SU-DHL-6 (cell line): ENCODE measurements at regions not wholly inside any gene's neighbourhood (a gene's known extent, or its start where the extent isn't known, plus 50 kb on each side); places are given as distances from the start of the nearest gene placed in this dataset.
"Not testable (repeated sequence)": the region's sequence is repeated elsewhere in the genome, so short reads cannot be mapped to it uniquely, and the experiment has no call there.

Experiments used
- H2AFZ ChIP-seq: fragments of 200-600 bp; sonication (generic); 2 replicates; pipeline ENCODE4 v1.6.1; 2014; ENCODE audit warnings: low read depth, mild to moderate bottlenecking, moderate library complexity, mixed read lengths, antibody characterized with exemption, low read length; ENCODE audit not compliant: severe bottlenecking
- H3F3A ChIP-seq: fragments of 200-600 bp; shearing (Covaris generic); 2 replicates; pipeline ENCODE4 v1.6.0; 2016; ENCODE audit warnings: antibody characterized with exemption, mild to moderate bottlenecking; ENCODE audit not compliant: insufficient read depth
- H3K27ac ChIP-seq: fragments of 200-600 bp; sonication (generic); 2 replicates; pipeline ENCODE4 v1.5.1; 2016; ENCODE audit warnings: low read depth, mild to moderate bottlenecking, low read length, moderate library complexity, mixed read lengths
- H3K27me3 ChIP-seq: fragments of 200-600 bp; sonication (generic), shearing (Covaris generic); 2 replicates; pipeline ENCODE4 v1.6.0; 2014; ENCODE audit warnings: mild to moderate bottlenecking, low read length
- H3K36me3 ChIP-seq: fragments of 200-600 bp; sonication (generic); 2 replicates; pipeline ENCODE4 v1.6.1; 2014; ENCODE audit warnings: mild to moderate bottlenecking, low read length, mixed read lengths
- H3K4me2 ChIP-seq: fragments of 300-600, 200-600 bp; shearing (Covaris generic), sonication (generic); 2 replicates; pipeline ENCODE4 v1.6.0; 2014; ENCODE audit warnings: low read length, low read depth, mild to moderate bottlenecking; ENCODE audit not compliant: poor library complexity, severe bottlenecking
- H3K4me3 ChIP-seq: fragments of 200-600 bp; sonication (generic); 2 replicates; pipeline ENCODE4 v1.5.1; 2014; ENCODE audit warnings: antibody characterized with exemption, low read length, mild to moderate bottlenecking, mixed read lengths; ENCODE audit not compliant: insufficient read depth, poor library complexity, severe bottlenecking
- H3K79me2 ChIP-seq: fragments of 200-600 bp; sonication (generic); 2 replicates; pipeline ENCODE4 v1.6.1; 2014; ENCODE audit warnings: mild to moderate bottlenecking, low read length, moderate library complexity; ENCODE audit not compliant: insufficient read depth
- H3K9ac ChIP-seq: fragments of 200-600 bp; sonication (generic); 2 replicates; pipeline ENCODE4 v1.7.0; 2014; ENCODE audit warnings: mild to moderate bottlenecking, low read length
- H3K9me2 ChIP-seq: fragments of 200-600 bp; sonication (generic); replicated peaks from 2 replicates; pipeline ENCODE4 v1.6.1; 2014; ENCODE audit warnings: low read length; ENCODE audit not compliant: insufficient read depth
- H3K9me3 ChIP-seq: fragments of 200-600 bp; sonication (generic); 2 replicates; pipeline ENCODE4 v1.6.1; 2014; ENCODE audit warnings: low read length, mixed read lengths; ENCODE audit not compliant: insufficient read depth
- H4K20me1 ChIP-seq: fragments of 200-600 bp; sonication (generic); 2 replicates; pipeline ENCODE4 v1.6.1; 2014; ENCODE audit warnings: low read depth, mild to moderate bottlenecking, antibody characterized with exemption, low read length, moderate library complexity, mixed read lengths
- EZH2phosphoT487 ChIP-seq: fragments of 200-600 bp; sonication (generic), shearing (Covaris generic); conservative IDR thresholded peaks from 2 replicates; pipeline ENCODE4 v1.6.1; 2018; ENCODE audit warnings: mild to moderate bottlenecking, antibody characterized with exemption, low read length, moderate library complexity, mixed read lengths
- TF ChIP-seq, protein P1 (sequence below): fragments of 200-600 bp; sonication (generic); IDR thresholded peaks from one replicate; pipeline ENCODE4 v1.5.1; 2017; ENCODE audit warnings: antibody characterized with exemption, mild to moderate bottlenecking, low read length, moderate library complexity; ENCODE audit not compliant: insufficient read depth, poor library complexity, severe bottlenecking

DNA sequence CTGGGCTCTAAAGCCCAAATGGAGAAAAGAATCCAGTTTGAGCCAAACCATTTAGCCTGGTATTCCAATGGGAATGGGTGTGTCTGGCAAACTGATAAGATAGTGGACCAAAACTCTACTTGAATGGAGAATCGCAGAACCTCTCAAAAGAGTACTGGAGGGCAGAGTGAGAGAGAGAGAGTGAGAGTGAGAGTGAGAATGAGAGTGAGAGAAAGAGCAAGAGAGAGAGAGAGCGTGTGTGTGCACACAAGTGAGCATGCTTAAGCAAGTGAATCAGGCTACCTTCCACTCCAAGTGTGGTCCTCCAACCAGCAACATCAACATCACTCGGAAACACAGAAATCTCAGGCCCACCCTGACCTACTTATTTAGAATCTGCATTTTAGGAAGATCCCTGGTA is 58.8 kb downstream of the UQCRFS1 start:
- TF ChIP-seq, protein P1, sequence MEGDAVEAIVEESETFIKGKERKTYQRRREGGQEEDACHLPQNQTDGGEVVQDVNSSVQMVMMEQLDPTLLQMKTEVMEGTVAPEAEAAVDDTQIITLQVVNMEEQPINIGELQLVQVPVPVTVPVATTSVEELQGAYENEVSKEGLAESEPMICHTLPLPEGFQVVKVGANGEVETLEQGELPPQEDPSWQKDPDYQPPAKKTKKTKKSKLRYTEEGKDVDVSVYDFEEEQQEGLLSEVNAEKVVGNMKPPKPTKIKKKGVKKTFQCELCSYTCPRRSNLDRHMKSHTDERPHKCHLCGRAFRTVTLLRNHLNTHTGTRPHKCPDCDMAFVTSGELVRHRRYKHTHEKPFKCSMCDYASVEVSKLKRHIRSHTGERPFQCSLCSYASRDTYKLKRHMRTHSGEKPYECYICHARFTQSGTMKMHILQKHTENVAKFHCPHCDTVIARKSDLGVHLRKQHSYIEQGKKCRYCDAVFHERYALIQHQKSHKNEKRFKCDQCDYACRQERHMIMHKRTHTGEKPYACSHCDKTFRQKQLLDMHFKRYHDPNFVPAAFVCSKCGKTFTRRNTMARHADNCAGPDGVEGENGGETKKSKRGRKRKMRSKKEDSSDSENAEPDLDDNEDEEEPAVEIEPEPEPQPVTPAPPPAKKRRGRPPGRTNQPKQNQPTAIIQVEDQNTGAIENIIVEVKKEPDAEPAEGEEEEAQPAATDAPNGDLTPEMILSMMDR: no peak
- TF ChIP-seq EZH2phosphoT487: no peak
- no peak overlapping the region for H3K27ac ChIP-seq
- H4K20me1 ChIP-seq: no peaks in the 10 kb centered on the region
- no peaks in the 10 kb centered on the region for H3K79me2 ChIP-seq
- no peaks in the 10 kb centered on the region; the same call in none of the 2 replicates for H3K9me3 ChIP-seq
- H3K4me2 ChIP-seq: no peak overlapping the region
- no peak overlapping the region for H3K9ac ChIP-seq
- H3F3A ChIP-seq: no peaks in the 10 kb centered on the region
- H3K27me3 ChIP-seq: no peaks in the 10 kb centered on the region
- H3K36me3 ChIP-seq: no peaks in the 10 kb centered on the region
- no peak overlapping the region for H2AFZ ChIP-seq
- no peaks in the 10 kb centered on the region for H3K9me2 ChIP-seq
- no peak overlapping the region for H3K4me3 ChIP-seq

DNA sequence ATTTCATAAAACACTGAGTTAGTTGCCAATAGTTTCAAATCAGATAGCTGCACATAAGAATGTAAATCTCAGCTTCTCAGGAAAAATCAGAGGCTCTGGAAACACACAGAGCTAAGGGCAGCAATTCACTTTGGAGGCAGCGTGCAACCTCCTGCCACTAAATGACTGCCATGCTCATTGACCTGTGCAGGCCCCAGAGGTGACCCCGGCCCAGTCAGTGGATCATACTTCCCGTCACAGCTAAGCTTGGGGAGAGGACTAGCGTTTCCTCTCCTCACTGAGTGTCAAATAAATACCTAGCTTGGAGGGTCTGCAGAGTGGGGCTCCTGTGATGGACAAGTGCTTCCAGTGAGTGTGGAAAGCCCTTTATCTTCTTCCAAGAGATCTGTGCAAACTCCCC is 67.2 kb downstream of the UQCRFS1 start:
- Histone ChIP-seq H3K4me3 (no peak overlapping the region), H3K27ac (no peak overlapping the region), H2AFZ (no peak overlapping the region)

DNA sequence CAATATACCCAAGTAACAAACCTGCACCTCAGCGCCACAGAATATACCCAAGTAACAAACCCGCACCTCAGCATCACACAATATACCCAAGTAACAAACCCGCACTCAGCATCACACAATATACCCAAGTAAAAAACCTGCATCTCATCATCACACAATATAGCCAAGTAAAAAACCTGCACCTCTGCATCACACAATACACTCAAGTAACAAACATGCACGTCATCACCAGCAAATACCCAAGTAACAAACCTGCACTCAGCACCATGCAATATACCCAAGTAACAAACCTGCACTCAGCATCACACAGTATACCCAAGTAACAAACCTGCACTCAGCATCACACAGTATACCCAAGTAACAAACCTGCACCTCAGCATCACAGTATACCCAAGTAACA is 69.8 kb downstream of the UQCRFS1 start:
- Histone ChIP-seq H3K9ac (no peak overlapping the region), H3K4me2 (no peak overlapping the region), H3K9me2 (no peaks in the 10 kb centered on the region), H3F3A (no peaks in the 10 kb centered on the region), H2AFZ (no peak overlapping the region), H3K4me3 (no peak overlapping the region), H3K79me2 (no peaks in the 10 kb centered on the region), H4K20me1 (no peaks in the 10 kb centered on the region), H3K27ac (no peak overlapping the region), H3K27me3 (no peaks in the 10 kb centered on the region), H3K36me3 (no peaks in the 10 kb centered on the region), H3K9me3 (peaks cover 15% of the 10 kb centered on the region; the same call in 1 of the 2 replicates)
- no peak for TF ChIP-seq EZH2phosphoT487

More for the DNA sequence above, 67.2 kb downstream of the UQCRFS1 start:
- Histone ChIP-seq H3K9ac (no peak overlapping the region), H3K9me2 (no peaks in the 10 kb centered on the region), H4K20me1 (no peaks in the 10 kb centered on the region), H3K27me3 (no peaks in the 10 kb centered on the region), H3K79me2 (no peaks in the 10 kb centered on the region), H3F3A (no peaks in the 10 kb centered on the region), H3K36me3 (no peaks in the 10 kb centered on the region), H3K4me2 (no peak overlapping the region), H3K9me3 (no peaks in the 10 kb centered on the region)
- TF ChIP-seq EZH2phosphoT487: no peak
- TF ChIP-seq, protein P1: no peak

DNA sequence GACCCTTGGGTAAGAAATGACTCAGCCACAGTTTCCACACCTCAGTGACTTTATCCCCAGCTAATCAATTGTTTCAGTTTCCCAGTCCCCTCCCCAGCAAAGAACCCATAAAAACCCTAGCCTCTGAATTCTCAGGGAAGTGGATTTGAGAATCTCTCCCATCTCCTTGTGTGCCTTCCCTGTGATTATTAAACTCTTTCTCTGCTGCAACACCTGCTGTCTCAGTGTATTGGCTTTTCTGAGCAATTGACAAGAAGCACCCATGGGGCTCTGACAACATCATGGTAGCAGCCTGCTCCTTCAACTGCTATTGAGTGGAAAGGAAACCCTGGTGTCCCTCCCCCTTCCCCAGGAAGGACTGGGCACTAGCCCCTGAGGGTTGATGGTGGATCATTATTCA is 73.7 kb downstream of the UQCRFS1 start:
- Histone ChIP-seq H3K36me3 (no peaks in the 10 kb centered on the region), H3K27ac (no peak overlapping the region), H3K79me2 (no peaks in the 10 kb centered on the region), H3K9me3 (peaks cover 15% of the 10 kb centered on the region; the same call in 1 of the 2 replicates), H3K9me2 (no peaks in the 10 kb centered on the region), H3K27me3 (no peaks in the 10 kb centered on the region), H3K9ac (no peak overlapping the region), H3K4me3 (no peak overlapping the region), H4K20me1 (no peaks in the 10 kb centered on the region), H3K4me2 (no peak overlapping the region), H2AFZ (no peak overlapping the region), H3F3A (no peaks in the 10 kb centered on the region)
- no peak for TF ChIP-seq EZH2phosphoT487
- TF ChIP-seq, protein P1: no peak

DNA sequence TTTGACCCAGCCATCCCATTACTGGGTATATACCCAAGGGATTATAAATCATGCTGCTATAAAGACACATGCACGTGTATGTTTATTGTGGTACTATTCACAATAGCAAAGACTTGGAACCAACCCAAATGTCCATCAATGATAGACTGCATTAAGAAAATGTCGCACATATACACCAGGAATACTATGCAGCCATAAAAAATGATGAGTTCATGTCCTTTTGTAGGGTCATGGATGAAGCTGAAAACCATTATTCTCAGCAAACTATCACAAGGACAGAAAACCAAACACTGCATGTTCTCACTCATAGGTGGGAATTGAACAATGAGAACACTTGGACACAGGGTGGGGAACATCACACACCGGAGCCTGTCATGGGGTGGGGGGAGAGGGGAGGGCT is 74.7 kb downstream of the UQCRFS1 start:
- H4K20me1 ChIP-seq, H2AFZ ChIP-seq, H3F3A ChIP-seq, H3K27ac ChIP-seq, H3K4me3 ChIP-seq, H3K4me2 ChIP-seq, H3K79me2 ChIP-seq, H3K36me3 ChIP-seq, H3K9me2 ChIP-seq, H3K27me3 ChIP-seq, H3K9ac ChIP-seq: not testable (repeated sequence)
- peaks cover 15% of the 10 kb centered on the region; the same call in 1 of the 2 replicates for H3K9me3 ChIP-seq
